ENCODE measurements at regions not wholly inside any gene's neighbourhood (a gene's known extent, or its start where the extent isn't known, plus 50 kb on each side); places are given as distances from the start of the nearest gene placed in this dataset.
"Not testable (repeated sequence)": the region's sequence is repeated elsewhere in the genome, so short reads cannot be mapped to it uniquely, and the experiment has no call there.

GRCh38 chr4:115292320-115293092 lies 179.1 kb upstream of the NDST4 start:
- DNase-seq, result no peak

- DNase-seq, result no peak
Measured at GRCh38 chr4:115287426-115287825, 174.0 kb upstream of the NDST4 start.

- DNase-seq, result no peak
Measured at GRCh38 chr4:115279330-115279729, 165.9 kb upstream of the NDST4 start.

- DNase-seq, result no peak
Measured at GRCh38 chr4:115278830-115279229, 165.4 kb upstream of the NDST4 start.

- DNase-seq, result no peak
Measured at GRCh38 chr4:115275615-115276014, 162.2 kb upstream of the NDST4 start.

- DNase-seq, result no peak
Measured at GRCh38 chr4:115274545-115274944, 161.1 kb upstream of the NDST4 start.

GRCh38 chr4:115272594-115272993 lies 159.2 kb upstream of the NDST4 start:
- DNase-seq, result no peak

GRCh38 chr4:115272185-115272584 lies 158.8 kb upstream of the NDST4 start:
- no peak for DNase-seq

- DNase-seq, result no peak
Measured at GRCh38 chr4:115260195-115260594, 146.8 kb upstream of the NDST4 start.

GRCh38 chr4:115259642-115260041 lies 146.2 kb upstream of the NDST4 start:
- DNase-seq, result no peak

GRCh38 chr4:115249808-115250207 lies 136.4 kb upstream of the NDST4 start:
- no peak for DNase-seq

- DNase-seq, result no peak
Measured at GRCh38 chr4:115234405-115235093, 121.1 kb upstream of the NDST4 start.

GRCh38 chr4:115233600-115233999 lies 120.2 kb upstream of the NDST4 start:
- no peak for DNase-seq

GRCh38 chr4:115229873-115230272 lies 116.5 kb upstream of the NDST4 start:
- no peak for DNase-seq

- DNase-seq, result no peak
Measured at GRCh38 chr4:115228851-115229250, 115.4 kb upstream of the NDST4 start.

- DNase-seq, result no peak
Measured at GRCh38 chr4:115222061-115222460, 108.6 kb upstream of the NDST4 start.

- DNase-seq, result no peak
Measured at GRCh38 chr4:115219862-115220261, 106.4 kb upstream of the NDST4 start.

GRCh38 chr4:115219315-115219860 lies 106.0 kb upstream of the NDST4 start:
- no peak for DNase-seq

- DNase-seq, result no peak
Measured at GRCh38 chr4:115215935-115216334, 102.5 kb upstream of the NDST4 start.

GRCh38 chr4:115213716-115214115 lies 100.3 kb upstream of the NDST4 start:
- DNase-seq, result no peak

- DNase-seq, result no peak
Measured at GRCh38 chr4:115201042-115201330, 87.6 kb upstream of the NDST4 start.

GRCh38 chr4:115200201-115201041 lies 87.0 kb upstream of the NDST4 start:
- not testable (repeated sequence) for DNase-seq

GRCh38 chr4:115194612-115195011 lies 81.2 kb upstream of the NDST4 start:
- not testable (repeated sequence) for DNase-seq
